Breast epithelium (tissue), 3 donors: ENCODE measurements at regions not wholly inside any gene's neighbourhood (a gene's known extent, or its start where the extent isn't known, plus 50 kb on each side); places are given as distances from the start of the nearest gene placed in this dataset.

Experiments
- CTCF ChIP-seq, 3 donors: fragments of 450-650 bp; IDR thresholded peaks; one replicate each; pipeline ENCODE4 v1.5.1; 2016 to 2017; ENCODE audit warnings: antibody characterized with exemption in 3 of 3, mild to moderate bottlenecking in 3 of 3, moderate library complexity in 3 of 3
- POLR2A ChIP-seq: fragments of 450-650 bp; IDR thresholded peaks from one replicate; pipeline ENCODE4 v1.6.1; 2016; ENCODE audit warnings: antibody characterized with exemption, mild to moderate bottlenecking, moderate library complexity
- POLR2AphosphoS5 ChIP-seq, 3 donors: sonication (generic); formaldehyde crosslinking; IDR thresholded peaks; one replicate each; pipeline ENCODE4 v1.6.1; 2017; ENCODE audit warnings: antibody characterized with exemption in 3 of 3

- TF ChIP-seq CTCF (IDR thresholded peaks at IDR 0.05) = no peak
- TF ChIP-seq POLR2AphosphoS5 (IDR thresholded peaks at IDR 0.05) = no peak
- no peak for TF ChIP-seq POLR2A
These were observed 165.1 kb downstream of the GJA1 start for GRCh38 chr6:121600389-121601168.
